IPS-15b (cell line): ENCODE measurements at regions not wholly inside any gene's neighbourhood (a gene's known extent, or its start where the extent isn't known, plus 50 kb on each side); places are given as distances from the start of the nearest gene placed in this dataset.

ENCODE experiments used
- H3K27me3 ChIP-seq: one replicate; pipeline ENCODE4 v1.6.1; 2013; ENCODE audit warnings: low read length; ENCODE audit not compliant: control insufficient read depth, insufficient read depth
- H3K36me3 ChIP-seq: one replicate; pipeline ENCODE4 v1.6.1; 2013; ENCODE audit warnings: low read length; ENCODE audit not compliant: control insufficient read depth, insufficient read depth
- H3K4me1 ChIP-seq: one replicate; pipeline ENCODE4 v1.6.1; 2013; ENCODE audit warnings: mild to moderate bottlenecking, low read length; ENCODE audit not compliant: control insufficient read depth, insufficient read depth
- H3K4me3 ChIP-seq: one replicate; pipeline ENCODE4 v1.5.1; 2013; ENCODE audit warnings: low read depth, low read length
- H3K9ac ChIP-seq: one replicate; pipeline ENCODE4 v1.6.1; 2013; ENCODE audit warnings: low read depth, mild to moderate bottlenecking, low read length
- H3K9me3 ChIP-seq: one replicate; pipeline ENCODE4 v1.6.1; 2013; ENCODE audit warnings: mild to moderate bottlenecking, low read length; ENCODE audit not compliant: control insufficient read depth, insufficient read depth

DNA sequence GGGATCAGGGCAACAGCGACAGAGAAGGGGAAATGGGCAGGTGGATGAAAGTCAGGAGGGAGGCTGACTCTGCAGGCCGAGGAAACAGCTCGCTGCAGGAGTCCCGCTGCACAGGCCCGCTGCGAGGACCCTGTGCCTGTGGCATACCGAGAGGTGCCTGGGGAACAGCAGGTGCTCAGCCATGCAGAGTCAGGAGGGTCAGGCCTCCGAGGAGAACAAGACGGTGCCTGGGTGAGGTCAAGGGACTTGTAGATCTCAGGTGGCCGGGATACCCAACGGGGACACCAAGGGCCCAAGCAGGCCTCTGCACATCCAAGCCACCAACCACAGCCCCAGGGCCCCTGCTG is 67.5 kb downstream of the NCOR2 start:
- Histone ChIP-seq H3K9me3 (no peaks in the 10 kb centered on the region), H3K27me3 (no peaks in the 10 kb centered on the region), H3K4me3 (no peak overlapping the region), H3K9ac (no peak overlapping the region), H3K4me1 (peaks cover 6% of the 10 kb centered on the region), H3K36me3 (peaks cover 7% of the 10 kb centered on the region)

- H3K4me1 ChIP-seq = peaks cover 4% of the 10 kb centered on the region
- H3K9ac ChIP-seq = no peak overlapping the region
Observed at GRCh38 chr12:124499190-124499753, 68.1 kb downstream of the NCOR2 start.

GRCh38 chr12:124498275-124499189 is 68.9 kb downstream of the NCOR2 start:
- Histone ChIP-seq H3K27me3 (no peaks in the 10 kb centered on the region), H3K4me1 (peaks cover 2% of the 10 kb centered on the region), H3K9ac (no peak overlapping the region)

More at GRCh38 chr12:124499190-124499753, 68.1 kb downstream of the NCOR2 start:
- no peak overlapping the region for H3K4me3 ChIP-seq
- no peaks in the 10 kb centered on the region for H3K9me3 ChIP-seq
- peaks cover 12% of the 10 kb centered on the region for H3K36me3 ChIP-seq
- no peaks in the 10 kb centered on the region for H3K27me3 ChIP-seq

DNA sequence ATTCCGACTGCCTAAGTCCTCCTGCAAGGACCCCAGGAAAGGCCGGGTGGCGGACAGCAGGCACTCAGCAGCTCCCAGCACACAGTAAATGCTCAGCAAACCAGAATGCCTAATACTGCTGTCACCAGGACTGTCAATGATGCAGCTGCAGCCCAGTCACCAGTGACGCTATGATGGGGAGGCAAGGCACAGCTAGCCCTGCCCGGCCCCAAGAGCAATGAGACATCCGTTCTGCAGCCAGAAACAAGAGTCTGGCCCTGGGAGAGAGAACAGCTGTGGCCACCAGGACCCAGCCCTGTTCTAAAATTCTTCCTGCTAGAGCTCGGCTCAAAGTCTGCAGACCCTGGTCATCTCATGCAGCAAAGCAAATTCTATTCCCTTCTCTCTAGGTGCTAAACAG is 69.8 kb downstream of the NCOR2 start:
- H3K4me1 ChIP-seq = peaks cover 2% of the 10 kb centered on the region
- H3K9ac ChIP-seq = no peak overlapping the region
- no peaks in the 10 kb centered on the region for H3K9me3 ChIP-seq
- H3K4me3 ChIP-seq = no peak overlapping the region
- H3K27me3 ChIP-seq = no peaks in the 10 kb centered on the region
- peaks cover 25% of the 10 kb centered on the region for H3K36me3 ChIP-seq

More at GRCh38 chr12:124498275-124499189, 68.9 kb downstream of the NCOR2 start:
- no peak overlapping the region for H3K4me3 ChIP-seq
- peaks cover 18% of the 10 kb centered on the region for H3K36me3 ChIP-seq
- H3K9me3 ChIP-seq = no peaks in the 10 kb centered on the region

- Histone ChIP-seq H3K9ac (no peak overlapping the region), H3K9me3 (no peaks in the 10 kb centered on the region), H3K27me3 (no peaks in the 10 kb centered on the region), H3K4me3 (no peak overlapping the region), H3K4me1 (peaks cover 2% of the 10 kb centered on the region), H3K36me3 (peaks cover 30% of the 10 kb centered on the region)
Observed at GRCh38 chr12:124497039-124497438, 70.4 kb downstream of the NCOR2 start.

GRCh38 chr12:124496584-124496983 is 70.8 kb downstream of the NCOR2 start:
- H3K4me3 ChIP-seq = no peak overlapping the region
- peaks cover 2% of the 10 kb centered on the region for H3K4me1 ChIP-seq
- H3K9ac ChIP-seq = no peak overlapping the region
- no peaks in the 10 kb centered on the region for H3K9me3 ChIP-seq
- H3K27me3 ChIP-seq = no peaks in the 10 kb centered on the region
- H3K36me3 ChIP-seq = peaks cover 34% of the 10 kb centered on the region

DNA sequence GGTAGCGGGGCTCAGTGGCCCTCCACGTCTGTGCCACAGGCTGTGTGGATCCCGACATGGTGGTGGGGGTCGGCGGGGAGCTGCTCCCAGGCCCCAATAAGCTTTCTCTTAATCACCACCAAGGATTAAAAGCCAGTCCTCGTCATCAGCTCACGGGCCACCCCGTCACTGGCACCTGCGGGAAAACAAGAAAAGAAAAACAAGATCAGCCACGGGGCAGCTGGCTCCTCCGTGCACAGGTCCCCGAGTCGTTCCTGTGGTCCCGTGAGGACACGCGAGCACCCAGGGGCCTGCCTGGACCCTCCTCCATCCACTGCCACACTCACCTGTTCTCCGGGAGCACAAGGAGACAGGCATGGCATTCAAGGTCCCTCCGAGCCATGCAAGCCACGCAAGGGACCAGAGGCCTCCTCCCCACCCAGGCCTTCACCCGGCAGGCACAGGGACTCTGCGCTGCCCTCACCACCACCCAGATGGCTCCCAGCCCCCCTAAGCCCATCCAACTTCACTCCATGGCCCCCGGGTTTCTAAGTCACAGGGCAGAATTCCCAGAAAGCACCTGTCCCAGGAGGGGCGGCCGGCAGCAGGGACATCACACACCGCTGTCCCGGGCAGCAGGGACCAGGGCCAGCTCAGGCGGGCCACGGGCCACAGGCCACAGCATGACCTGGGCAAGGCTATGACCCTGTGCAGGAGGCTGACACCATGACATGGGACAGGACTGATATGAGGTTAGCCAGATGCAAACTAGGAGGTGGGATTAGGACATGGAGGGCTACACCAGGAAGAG is 72.0 kb downstream of the NCOR2 start:
- peaks cover 35% of the 10 kb centered on the region for H3K36me3 ChIP-seq
- no peak overlapping the region for H3K9ac ChIP-seq
- no peaks in the 10 kb centered on the region for H3K27me3 ChIP-seq
- peaks cover 2% of the 10 kb centered on the region for H3K4me1 ChIP-seq
- no peaks in the 10 kb centered on the region for H3K9me3 ChIP-seq
- H3K4me3 ChIP-seq = no peak overlapping the region

DNA sequence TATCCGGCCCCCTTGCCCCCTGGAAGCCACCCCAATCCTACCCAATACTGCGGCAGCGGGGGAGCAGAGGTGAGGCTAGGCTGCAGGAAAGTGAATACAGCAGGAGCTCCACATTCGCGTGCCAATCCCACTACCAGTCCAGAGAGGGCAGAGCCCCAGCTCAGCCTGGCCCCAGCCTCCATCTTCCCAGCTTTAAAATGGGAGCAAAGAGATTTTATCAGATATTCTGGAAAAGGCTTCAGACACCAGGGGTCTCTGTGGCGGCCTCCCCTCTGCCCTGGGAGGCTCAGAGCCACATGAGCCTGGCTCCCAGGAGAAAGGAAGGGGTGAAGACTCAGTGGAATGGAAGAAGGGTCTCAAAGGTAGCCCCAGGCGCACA is 72.7 kb downstream of the NCOR2 start:
- Histone ChIP-seq H3K27me3 (no peaks in the 10 kb centered on the region), H3K4me3 (no peak overlapping the region), H3K9me3 (no peaks in the 10 kb centered on the region), H3K9ac (no peak overlapping the region), H3K36me3 (peaks cover 36% of the 10 kb centered on the region), H3K4me1 (peaks cover 1% of the 10 kb centered on the region)

GRCh38 chr12:124493809-124494750 is 73.3 kb downstream of the NCOR2 start:
- peaks cover 37% of the 10 kb centered on the region for H3K36me3 ChIP-seq
- H3K9ac ChIP-seq = no peak overlapping the region
- no peak overlapping the region for H3K4me3 ChIP-seq
- no peaks in the 10 kb centered on the region for H3K9me3 ChIP-seq
- no peaks in the 10 kb centered on the region for H3K4me1 ChIP-seq
- no peaks in the 10 kb centered on the region for H3K27me3 ChIP-seq

DNA sequence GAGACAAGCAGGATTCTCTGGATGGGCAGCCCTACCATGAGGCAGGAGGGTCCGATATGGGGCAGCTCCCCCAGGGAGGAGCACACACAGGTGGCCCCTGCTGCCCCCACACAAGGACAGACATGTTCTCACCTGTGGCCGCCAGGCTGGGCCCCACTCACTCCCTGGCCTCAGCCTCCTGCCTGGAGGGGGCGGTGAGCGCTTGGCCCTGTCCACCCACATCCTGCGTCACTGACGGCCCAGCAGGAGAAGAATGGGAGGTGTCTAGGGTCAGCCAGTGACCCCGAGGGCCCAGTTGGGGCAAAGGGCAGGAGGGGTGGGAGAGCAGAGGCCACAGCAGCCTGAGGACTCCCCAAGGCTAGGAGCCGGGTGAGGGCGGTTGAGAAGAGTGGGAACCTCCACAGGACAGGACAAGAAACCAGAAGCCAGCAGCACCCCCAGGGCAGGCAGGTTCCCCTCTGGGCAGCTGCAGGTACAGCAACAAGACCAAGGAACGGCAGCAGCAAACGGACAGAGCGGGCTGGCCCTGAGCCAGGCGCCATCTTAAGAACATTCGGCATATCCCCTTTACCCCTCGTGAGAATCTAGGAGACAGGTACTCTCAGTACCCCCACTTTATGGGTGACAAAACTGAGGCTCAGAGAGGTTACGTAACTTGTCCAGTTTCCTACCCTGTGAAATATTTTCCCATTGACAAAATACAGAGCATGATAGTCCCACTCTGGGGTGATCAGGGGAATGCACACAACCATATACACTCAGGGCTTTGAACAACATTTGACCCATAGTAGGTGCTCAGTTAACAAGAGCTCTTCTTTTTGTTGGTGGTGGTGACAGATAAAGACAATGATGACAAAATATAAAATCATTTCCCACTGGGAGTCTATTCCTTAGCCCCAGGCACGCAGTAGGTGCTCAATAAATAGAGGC is 74.3 kb downstream of the NCOR2 start:
- Histone ChIP-seq H3K36me3 (peaks cover 34% of the 10 kb centered on the region), H3K9me3 (no peaks in the 10 kb centered on the region), H3K27me3 (no peaks in the 10 kb centered on the region), H3K4me1 (no peaks in the 10 kb centered on the region), H3K4me3 (no peak overlapping the region), H3K9ac (no peak overlapping the region)
